DOHH2 (cell line): ENCODE measurements at regions not wholly inside any gene's neighbourhood (a gene's known extent, or its start where the extent isn't known, plus 50 kb on each side); places are given as distances from the start of the nearest gene placed in this dataset.

ENCODE experiments used
- CTCF ChIP-seq: fragments of 200-600 bp; sonication (generic); IDR thresholded peaks from one replicate; pipeline ENCODE4 v1.5.1; 2014; ENCODE audit warnings: antibody characterized with exemption, mild to moderate bottlenecking, low read depth, low read length; ENCODE audit not compliant: poor library complexity, severe bottlenecking
- EZH2phosphoT487 ChIP-seq: fragments of 200-600 bp; sonication (generic); IDR thresholded peaks from 2 replicates; pipeline ENCODE4 v1.6.1; 2017; ENCODE audit warnings: borderline replicate concordance, mild to moderate bottlenecking, antibody characterized with exemption, low read length, moderate library complexity, mixed read lengths

- TF ChIP-seq CTCF = no peak
- no peak for TF ChIP-seq EZH2phosphoT487
These were observed 443.6 kb upstream of the SOX5 start for GRCh38 chr12:24393071-24393470.
